Activated CD4-positive, alpha-beta T cell treated with anti-CD3 and anti-CD28 coated beads for 24 hours (primary cell): ENCODE measurements at regions not wholly inside any gene's neighbourhood (a gene's known extent, or its start where the extent isn't known, plus 50 kb on each side); places are given as distances from the start of the nearest gene placed in this dataset.
"Not testable (repeated sequence)": the region's sequence is repeated elsewhere in the genome, so short reads cannot be mapped to it uniquely, and the experiment has no call there.

Experiments used
- DNase-seq, 2 donors: peaks; one replicate each; pipeline ENCODE4 v3.0.0-alpha.2; 2020; ENCODE audit warnings: low read depth in 2 of 2

DNA sequence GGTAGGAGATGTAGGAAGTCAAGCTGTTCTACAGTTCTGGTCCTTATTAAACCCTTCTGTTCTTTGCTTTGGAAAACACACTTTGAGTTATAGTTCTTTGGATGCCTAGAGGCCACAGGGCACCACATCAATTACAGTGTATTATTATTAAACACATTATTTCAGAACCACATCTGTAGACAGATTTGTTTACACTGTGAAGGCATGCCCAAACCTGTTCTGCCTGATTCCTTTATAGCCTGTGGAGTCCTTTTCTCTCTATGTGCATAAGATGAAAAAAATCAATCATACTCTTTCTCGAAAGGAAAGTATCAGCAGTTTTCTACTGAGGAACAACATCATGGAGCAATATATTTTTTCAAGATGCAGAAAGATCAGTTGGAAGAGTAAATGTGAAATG is 371.3 kb upstream of the INTU start:
- no peak for DNase-seq

- DNase-seq = no peak
Observed at GRCh38 chr4:127268367-127268766, 364.4 kb upstream of the INTU start.

DNA sequence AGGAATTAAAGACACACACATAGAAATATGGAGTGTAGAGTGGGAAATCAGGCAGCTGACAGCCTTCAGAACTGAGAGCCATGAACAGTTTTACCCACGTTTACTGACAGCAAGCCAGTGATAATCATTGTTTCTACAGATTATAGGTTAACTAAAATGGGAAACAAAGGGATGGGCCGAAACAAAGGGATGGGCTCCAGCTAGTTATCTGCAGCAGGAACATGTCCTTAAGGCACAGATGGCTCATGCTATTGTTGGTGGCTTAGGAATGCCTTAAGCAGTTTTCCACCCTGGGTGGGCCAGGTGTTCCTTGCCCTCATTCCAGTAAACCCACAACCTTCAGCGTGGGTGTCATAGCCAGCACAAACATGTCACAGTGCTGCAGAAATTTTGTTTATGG is 355.7 kb upstream of the INTU start:
- DNase-seq = not testable (repeated sequence)

GRCh38 chr4:127284236-127284635 is 348.5 kb upstream of the INTU start:
- DNase-seq = no peak

GRCh38 chr4:127291316-127291715 is 341.4 kb upstream of the INTU start:
- DNase-seq = no peak

GRCh38 chr4:127293496-127293895 is 339.3 kb upstream of the INTU start:
- DNase-seq = no peak

DNA sequence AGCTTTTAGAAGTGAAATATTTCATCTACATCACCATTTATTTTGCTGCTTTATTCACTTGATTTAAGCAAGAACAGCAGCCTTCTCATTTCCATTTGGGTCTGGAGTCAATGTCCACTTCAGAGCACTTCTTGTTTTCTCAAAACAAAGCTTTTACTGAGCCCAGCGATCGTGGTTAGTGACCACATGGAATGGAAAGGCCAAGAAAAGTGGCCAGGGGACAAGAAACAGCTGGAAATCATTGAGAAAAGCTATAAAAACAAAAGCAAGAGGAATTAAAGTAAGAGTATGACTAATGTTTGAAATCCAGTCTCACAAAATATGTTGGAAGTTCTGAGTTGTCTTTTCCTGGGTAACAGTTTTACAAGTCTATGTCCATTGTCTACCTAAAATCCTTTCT is 328.4 kb upstream of the INTU start:
- DNase-seq = no peak

DNA sequence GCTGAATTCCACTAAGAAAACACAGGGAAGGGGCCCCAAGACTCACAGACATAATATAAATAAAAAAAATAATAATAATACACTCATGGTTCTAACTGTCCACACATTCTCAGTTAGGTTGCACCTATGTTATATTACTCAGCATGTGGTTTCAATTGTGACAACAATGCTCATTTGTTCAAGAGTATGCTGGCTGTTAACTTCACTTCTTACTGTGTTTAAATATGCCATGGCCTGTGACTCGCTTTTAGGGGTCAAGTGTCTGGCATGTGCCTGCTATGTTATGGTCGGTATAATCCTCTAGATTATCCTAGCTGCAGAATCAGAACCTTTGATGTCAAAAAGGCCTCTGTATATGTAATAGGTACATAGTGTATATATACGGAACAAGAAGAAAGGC is 324.8 kb upstream of the INTU start:
- DNase-seq = no peak

DNA sequence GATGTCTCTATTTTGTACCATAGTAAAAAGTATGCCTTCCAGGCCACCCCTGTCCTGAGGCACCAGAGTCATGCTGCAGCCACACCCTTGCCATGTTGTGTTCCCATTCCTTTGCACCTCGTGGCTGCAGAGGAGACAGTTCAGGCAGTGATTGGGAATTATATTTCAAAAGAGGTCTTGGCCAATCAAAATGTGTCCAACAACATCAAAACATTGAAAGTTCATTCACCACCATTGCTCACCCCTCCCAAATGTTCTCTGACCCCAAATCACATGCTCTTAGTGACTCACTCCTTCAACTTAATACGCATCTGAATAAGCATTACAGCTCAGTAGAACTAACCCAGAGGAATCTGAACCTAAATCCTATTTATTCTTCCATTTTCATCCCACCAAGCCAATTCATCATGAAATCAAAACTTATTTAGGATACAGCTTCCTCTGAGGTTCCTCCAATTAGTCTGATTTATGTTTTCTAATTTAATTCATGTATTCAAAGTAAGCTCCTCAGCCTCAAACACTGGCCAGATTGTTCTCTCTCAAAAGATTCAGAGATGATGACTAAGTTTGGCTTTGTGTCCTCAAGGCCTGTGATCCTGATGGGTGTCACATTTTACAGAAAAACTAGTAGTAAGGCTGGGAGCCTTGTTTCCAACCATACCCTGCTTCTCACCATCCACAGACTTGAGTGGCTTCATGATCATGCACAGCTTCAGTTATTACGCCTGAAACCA is 323.2 kb upstream of the INTU start:
- DNase-seq = no peak

DNA sequence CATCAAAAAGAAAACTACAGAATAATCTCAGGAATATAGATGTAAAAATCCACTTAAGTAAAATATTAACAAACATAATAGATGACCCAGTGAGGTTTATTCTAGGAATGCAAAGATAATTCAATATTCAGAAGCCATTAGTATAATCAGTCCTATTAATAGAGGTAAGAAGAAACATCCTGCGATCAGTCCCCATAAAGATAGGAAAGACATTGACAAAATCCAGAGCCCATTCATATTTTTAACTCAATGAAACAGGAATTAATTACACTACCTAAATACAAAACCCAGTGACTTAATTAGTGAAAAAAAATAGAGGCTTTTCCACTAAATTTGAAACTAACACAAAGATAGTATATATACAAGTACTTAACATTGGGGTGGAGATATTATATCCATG is 321.4 kb upstream of the INTU start:
- DNase-seq = no peak

DNA sequence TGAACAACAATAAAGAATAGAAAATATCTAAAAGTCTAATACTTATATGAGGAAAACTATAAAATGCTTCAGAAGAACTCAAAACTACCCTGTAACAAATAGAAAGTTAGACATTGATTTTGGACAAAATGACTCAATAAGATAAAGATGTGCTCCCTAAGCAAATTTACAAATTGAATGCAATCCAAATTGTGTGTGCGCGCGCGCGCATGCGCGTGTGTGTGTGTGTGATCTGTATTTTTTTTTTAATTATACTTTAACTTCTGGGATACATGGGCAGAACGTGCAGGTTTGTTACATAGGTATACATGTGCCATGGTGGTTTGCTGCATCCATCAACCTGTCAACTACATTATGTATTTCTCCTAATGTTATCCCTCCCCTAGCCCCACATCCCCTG is 320.8 kb upstream of the INTU start:
- no peak for DNase-seq

DNA sequence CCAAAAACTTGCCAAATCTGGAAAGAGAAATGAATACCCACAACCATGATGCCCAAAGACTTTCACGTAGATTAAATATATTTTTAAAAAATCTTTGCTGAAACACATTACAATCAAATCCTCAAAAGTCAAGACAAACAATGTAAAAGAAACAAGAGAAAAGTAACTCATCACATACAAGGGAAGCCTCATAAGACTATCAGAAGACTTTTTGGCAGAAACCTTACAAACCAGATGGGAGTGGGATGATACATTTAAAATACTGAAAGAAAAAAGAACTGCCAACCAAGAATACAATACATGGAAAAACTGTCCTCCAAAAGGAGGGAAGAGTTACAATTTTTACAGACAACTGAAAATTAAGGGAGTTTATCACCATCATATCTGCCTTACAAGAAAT is 319.0 kb upstream of the INTU start:
- DNase-seq = no peak

DNA sequence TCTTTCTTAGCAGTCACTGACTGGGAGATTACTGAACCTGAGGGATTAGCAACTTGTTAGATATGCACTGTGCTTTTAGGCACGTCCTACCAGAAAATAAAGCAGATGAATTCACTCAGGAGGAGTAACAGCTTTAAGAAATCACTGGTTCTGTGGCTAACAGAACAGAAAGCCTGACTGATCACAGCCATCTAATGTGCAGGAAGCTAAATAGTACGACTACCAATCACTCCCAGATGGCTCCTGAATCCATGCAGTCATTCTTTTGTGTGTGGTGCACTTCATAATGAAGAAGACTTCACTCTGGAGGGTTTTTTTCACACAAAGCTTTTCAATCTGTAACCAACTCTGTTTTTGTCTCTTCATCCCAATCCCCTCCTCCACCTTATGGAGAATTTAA is 305.3 kb upstream of the INTU start:
- DNase-seq = no peak

GRCh38 chr4:127335073-127335620 is 297.6 kb upstream of the INTU start:
- DNase-seq = no peak

GRCh38 chr4:127335732-127336131 is 297.0 kb upstream of the INTU start:
- DNase-seq = no peak

DNA sequence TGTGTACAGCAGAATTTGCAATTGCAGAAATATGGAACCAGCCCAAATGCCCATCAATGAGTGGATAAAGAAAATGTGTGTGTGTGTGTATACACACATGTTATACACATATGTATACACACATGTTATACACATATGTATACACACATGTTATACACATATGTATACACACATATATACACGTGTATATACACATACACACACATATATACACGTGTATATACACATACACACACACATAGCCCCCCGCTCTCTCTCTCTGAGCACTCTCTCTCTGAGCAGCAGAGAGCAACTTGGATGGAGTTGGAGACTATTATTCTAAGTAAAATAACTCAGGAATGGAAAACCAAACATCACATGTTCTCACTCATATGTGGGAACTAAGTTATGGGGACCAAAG is 289.6 kb upstream of the INTU start:
- not testable (repeated sequence) for DNase-seq

GRCh38 chr4:127344071-127344470 is 288.7 kb upstream of the INTU start:
- no peak for DNase-seq

DNA sequence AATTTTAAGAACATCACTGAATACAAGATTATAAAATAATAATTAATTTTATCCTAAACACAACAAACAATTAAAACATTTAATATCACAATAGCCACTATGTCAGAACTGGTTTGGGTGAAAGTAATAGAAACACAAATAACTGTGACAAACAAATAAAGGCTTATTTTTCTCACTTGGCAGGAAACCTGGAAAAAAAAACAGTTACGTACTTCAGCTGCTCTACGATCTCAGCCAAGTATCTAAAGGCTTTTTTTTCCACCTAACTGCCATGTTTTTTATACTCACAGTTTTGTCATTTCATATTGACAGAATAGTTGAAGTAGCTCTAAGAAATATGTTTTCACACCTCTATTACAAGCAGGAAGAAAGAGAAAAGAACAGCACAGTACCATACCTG is 284.8 kb upstream of the INTU start:
- no peak for DNase-seq

DNA sequence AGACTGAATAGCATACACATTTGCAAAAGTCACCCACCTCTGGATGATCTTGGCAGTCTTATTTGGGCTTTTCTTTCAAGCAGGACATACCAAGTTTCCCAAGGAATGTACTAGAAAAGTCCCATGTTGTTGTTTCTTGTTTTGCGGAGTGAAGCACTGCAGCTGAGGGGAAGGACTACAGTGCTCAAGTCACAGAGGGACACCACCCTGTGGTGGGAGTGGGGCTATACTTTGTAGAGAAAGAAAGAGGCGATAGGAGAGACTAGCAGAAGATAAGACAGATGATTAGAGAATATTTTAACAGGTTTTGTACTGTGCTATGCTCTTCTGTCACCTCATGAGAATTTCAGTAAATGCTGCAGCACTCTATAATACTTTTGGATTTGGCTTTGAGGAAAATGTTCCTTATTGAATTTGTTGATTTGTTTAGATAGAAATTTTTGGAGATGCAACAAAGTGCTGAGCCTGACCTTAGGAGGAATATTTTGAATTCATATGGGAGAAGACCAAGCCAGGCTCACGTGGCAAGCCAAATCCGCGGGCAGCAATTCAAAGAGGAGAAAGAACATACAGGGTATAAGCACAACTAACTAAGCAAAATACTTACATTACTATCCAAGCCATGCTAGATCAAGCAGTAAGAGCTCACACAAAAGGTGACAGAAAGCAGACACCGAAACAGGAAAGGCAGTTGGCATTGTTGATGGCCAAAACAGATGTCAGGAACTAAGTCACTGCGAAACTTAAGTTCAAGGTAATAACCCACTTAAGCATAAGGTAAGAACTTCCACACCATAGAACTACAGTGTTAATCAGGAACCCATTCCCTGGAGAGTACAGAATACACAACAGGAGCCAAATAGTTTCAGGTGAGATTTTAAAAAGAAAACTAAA is 280.3 kb upstream of the INTU start:
- no peak for DNase-seq

DNA sequence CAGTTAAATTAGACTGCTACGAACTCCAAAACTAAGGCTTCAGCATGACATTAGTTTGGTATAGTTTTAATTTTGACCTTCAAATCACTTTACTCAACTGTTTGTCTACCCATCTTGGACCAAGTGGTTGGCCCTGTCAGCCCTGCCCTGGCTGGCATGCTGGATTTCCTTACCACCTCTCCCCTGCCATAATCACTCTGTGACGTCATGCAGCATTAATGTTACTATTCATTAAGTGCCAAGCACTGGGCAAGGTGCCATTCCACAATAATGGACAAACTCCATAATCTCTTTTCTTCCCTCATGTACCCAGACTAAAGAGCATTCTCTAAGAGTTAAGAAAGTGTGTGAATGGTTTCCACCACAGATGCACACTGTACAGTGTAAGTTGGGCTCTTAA is 277.0 kb upstream of the INTU start:
- no peak for DNase-seq

- no peak for DNase-seq
Observed at GRCh38 chr4:127357765-127358164, 275.0 kb upstream of the INTU start.

DNA sequence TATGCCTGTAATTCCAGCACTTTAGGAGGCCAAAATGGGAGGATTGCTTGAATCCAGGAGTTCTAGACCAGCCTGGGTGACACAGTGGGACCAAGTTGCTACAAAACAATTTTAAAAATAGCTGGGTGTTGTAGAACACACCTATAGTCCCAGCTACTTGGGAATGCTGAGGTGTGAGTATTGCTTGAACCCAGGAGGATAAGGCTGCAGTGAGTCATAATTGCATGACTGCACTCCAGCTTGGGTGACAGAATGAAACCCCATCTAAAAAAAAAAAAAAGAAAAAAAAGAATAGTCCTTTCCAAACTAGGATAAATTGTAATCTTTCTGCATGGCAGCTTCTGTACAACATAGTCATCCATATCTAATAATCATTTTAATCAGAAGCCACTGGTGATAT is 270.1 kb upstream of the INTU start:
- DNase-seq = no peak

DNA sequence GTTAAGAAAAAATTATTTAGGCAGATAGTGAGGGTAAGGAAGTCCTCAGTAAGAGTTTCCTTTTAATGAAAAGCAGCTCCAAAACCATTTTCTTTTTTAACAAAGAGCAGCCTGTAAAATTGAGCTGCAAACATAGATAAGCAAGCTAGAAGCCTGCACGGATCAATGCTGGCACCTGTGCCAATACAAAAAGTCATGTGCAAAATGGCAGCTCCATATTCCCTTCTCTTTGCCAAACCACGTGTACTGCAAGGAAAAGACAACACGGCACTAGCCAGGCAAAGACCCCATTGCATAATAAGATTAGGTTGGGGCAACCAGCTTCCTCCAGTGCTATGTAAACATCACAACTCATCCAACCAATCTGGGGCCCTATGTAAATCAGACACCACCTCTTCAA is 268.4 kb upstream of the INTU start:
- DNase-seq = no peak
